Renal cortex interstitium (tissue), 11 donors: ENCODE measurements at regions not wholly inside any gene's neighbourhood (a gene's known extent, or its start where the extent isn't known, plus 50 kb on each side); places are given as distances from the start of the nearest gene placed in this dataset.
"Not testable (repeated sequence)": the region's sequence is repeated elsewhere in the genome, so short reads cannot be mapped to it uniquely, and the experiment has no call there.

Experiments
- DNase-seq, 11 donors: peaks; one replicate each; pipeline ENCODE4 v3.0.0-alpha.2; 2013; ENCODE audit warnings: low read depth in 9 of 11, low spot score in 4 of 11; ENCODE audit errors: extremely low read depth in 1 of 11

DNA sequence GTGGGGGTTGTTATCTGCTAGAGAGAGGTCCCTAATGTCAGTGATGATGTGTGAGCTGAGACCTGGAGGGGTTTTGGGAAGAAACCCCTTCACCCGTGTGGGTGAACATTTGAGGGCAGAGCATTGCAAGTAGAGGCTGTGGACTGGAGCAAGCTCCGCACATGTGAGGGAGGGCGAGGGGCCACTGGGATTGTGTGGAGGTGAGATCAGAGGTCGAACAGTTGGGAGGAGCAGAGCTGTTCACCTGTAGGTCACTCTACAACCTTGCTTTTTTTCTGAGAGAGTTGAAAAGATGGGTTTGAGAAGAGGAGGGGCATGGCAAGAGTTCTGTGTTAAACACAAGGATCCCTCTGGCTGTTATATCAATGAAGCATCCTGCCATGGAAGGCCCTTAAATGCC lies 480.4 kb upstream of the ZNF608 start:
- DNase-seq, result no peak

DNA sequence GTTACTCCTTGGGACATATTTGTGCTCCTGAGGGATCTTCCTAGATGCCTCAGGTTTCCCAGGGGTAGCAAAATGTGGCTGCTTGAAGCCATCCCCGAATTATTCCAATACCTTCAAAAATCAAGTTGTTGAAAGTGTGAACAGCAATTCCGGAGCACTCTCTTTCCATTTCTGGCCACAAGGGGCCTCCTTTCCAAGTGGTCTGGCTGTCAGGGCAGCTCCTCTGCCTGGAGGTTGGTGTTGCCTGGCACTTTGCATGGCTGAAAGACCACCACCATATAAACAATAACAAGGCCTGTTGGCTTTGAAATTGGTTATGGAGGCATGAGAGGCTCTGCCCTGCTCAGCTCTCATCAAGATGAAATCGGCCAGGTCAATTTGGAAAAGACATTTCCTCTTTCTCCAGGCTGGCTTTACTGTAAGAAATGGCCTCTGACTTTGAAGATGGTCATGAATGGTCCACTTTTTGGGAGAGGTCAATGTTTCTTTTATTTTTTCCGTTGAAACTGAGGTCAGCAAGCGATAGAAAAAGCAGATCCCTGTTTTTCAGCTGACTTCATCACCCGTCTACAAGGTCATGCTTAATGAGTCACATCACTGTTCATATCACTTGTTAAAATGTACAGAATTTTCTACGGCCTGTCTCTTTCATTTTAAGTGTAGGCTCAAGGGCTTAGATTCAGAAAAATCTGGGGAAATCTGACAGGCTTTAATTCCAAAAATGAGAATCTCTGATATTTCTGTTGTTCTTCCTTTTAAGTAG lies 481.1 kb upstream of the ZNF608 start:
- no peak for DNase-seq

GRCh38 chr5:125228363-125229070 lies 482.1 kb upstream of the ZNF608 start:
- no peak for DNase-seq

- no peak for DNase-seq
Observed at GRCh38 chr5:125229556-125229955, 483.1 kb upstream of the ZNF608 start.

- no peak for DNase-seq
Observed at GRCh38 chr5:125232779-125233230, 486.4 kb upstream of the ZNF608 start.

DNA sequence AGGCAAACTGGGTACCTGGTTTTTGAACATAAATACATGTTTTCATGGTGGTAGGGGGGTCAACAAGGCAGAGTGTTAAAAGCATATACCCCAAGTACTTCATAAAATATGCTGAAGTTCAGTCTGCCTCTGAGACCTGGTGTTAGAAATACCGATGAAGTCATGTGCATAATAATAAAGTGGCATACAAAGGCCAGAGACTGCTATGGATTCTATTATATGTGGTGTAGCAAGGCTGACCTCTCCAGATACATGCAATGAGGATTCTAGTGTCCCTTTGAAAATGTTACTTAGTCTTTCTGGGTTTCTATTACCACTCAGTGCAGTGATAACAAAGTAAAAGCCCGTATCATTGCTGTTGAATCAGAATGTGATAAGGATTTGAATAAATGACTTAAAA lies 487.5 kb upstream of the ZNF608 start:
- DNase-seq, result no peak

DNA sequence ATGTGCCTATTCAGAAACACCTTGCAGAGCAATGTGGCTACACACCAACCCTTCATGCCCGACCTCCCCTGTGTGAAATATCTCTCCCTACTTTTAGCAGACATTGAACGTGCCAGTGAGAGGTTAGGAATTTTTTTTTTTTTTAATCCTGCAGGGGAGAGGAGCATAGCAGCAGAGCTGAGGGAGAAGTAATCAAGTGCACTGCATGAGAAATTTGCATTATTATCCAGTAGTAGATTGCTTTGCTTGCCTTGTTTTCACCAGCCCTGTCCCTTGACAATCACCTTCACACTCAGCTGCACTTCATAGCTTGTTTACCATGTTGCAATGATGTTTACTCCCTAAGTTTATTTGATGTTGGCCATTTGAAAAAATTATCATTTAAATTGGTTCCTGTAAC lies 489.6 kb upstream of the ZNF608 start:
- no peak for DNase-seq

DNA sequence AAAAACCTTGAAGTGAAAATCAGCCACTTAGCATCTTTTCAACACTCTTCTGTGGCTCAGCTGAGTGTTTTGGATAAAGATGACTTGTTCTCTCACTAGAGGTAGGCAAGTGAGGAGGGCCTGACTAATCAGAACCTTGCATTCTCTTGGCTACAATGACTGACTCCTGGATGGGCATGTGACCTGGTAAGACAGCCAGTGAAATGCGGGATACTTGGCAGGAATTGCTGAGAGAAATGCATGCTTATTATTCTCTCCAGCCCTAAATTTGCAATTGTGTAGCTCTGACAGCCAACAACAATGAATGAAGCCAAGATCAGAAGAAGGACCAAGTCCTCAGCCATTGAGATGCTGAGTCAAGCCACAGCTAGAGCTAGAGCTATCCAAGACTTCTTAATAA lies 490.5 kb upstream of the ZNF608 start:
- DNase-seq, result no peak

GRCh38 chr5:125244531-125244930 lies 498.1 kb upstream of the ZNF608 start:
- no peak for DNase-seq

DNA sequence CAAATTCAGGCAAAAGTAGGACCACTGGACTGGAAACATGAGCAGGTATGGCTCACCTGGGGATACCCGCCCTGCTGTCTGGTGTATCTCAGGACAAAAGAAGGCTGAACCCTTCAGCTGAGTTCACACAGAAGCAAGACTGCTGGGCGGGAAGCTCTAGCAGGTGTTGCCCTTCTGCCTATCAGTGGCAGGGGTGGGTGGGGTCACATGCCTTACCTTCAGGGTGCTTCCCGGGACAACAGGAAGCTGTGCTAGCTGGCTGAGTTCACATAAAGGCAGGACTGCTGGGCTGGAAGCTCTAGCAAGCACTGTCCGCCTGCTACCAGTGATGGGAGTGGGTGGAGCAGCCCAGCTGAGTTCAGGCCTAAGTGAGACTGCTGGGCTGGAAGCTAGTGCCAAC lies 498.8 kb upstream of the ZNF608 start:
- no peak for DNase-seq

DNA sequence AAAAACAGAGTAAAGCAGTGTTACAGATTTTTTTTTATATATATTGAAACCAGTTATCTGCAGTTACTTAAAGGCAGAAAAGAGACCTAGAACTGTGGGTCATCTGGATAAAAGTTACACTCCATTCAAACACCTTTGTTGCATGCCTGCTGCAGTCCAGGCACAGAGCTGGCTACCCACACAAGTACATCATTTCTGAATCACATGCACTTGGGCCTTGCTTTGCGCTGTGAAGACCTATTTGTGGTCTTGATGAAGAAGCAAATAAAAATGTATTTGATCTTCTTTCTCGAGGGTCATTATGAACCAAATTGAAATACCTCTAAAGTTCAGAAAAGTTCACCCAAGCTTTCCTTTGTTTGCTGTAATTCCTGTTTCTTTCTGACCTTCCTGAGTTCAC lies 503.0 kb upstream of the ZNF608 start:
- DNase-seq, result no peak

- DNase-seq, result no peak
Observed at GRCh38 chr5:125251703-125252102, 505.3 kb upstream of the ZNF608 start.

DNA sequence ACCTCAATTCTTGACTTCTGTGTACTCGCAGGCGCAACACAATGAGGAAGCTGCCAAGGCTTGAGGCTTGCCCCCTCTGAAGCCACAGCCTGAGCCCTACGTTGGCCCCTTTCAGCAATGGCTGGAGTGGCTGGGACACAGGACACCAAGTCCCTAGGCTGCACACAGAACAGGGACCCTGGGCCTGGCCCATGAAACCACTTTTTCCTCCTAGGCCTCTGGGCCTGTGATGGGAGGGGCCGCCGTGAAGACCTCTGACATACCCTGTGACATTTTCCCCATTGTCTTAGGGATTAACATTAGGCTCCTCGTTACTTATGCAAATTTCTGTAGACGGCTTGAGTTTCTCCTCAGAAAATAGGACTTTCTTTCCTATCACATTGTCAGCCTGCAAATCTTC lies 507.2 kb upstream of the ZNF608 start:
- DNase-seq, result not testable (repeated sequence)

GRCh38 chr5:125254267-125254666 lies 507.8 kb upstream of the ZNF608 start:
- no peak for DNase-seq

GRCh38 chr5:125256296-125256695 lies 509.9 kb upstream of the ZNF608 start:
- no peak for DNase-seq

DNA sequence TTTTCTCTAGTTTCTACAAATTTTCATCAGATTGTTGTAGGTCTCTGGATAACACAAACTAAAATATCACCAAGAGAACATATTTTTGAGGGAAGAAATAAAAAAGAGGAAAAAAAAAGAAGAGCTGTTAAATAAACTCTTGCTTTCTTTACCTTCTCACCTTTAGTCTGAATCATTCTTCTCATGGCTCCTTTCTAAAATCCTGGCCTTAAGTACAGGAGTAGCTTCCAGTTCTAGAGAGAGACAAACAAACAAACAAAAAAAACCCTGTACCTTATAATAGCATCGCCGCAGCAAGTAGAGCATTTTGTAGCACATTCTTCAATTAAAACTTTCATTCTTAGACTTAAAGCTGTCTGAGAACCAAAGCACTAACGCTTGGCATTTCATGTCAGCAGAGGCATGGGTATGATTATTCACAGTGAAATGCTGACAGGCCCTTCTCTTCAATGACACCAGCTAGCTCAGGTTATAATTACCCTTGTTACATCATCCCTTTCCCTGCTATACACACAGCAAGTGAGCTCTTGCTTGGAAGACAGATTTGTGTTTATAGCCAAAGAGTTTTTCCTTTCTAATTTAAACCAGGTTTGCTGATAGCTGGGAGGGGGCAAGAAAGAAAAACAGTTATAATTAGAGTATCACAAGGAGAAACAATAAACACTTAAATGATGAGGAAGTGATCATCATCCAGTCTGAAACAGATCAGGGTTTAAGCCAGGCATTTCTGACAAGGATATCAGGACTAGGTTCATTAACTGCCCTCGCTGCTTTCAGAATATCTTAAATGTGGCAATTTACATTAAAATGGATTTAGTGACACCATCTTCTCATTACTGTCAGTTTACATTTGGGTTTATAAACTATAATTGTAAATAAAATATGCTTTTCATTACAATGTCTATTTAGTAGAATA lies 510.9 kb upstream of the ZNF608 start:
- DNase-seq, result no peak

- DNase-seq, result no peak
Observed at GRCh38 chr5:125257997-125258396, 511.6 kb upstream of the ZNF608 start.

GRCh38 chr5:125258615-125259014 lies 512.2 kb upstream of the ZNF608 start:
- DNase-seq, result no peak

DNA sequence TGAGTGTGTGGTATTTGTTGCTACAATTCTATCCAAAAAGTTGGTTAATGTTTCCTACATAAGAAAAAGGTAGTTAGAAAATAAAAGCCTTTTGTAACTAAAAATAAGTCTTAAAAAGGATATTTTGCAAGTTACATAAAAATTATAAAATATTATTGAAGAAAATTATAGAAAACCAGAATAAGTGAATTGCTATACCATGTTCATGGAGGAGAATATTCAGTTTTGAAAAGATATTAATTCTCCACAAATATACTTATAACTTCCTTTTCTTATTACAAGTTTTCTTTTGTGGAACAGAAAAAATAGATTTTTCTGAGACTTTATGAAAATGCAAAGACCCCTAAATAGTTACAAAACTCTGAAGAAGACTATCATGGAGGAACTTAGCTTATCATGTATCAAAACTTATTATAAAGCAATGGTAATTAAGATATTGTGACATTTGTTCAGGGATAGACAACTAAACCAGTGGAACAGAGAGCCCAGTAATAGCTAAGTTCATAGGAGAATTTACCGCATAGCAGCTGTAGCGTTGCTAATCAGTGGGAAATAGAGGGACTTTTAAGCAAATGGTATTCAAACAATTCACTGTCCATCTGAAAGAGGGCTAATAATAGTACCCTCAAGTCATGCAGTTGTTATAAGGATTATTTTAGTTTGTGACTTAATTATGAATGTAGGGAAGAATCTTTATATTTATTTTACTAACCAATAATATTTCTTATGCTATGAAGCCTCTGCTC lies 515.2 kb upstream of the ZNF608 start:
- no peak for DNase-seq
